Spleen (tissue), 11 donors: ENCODE measurements at regions not wholly inside any gene's neighbourhood (a gene's known extent, or its start where the extent isn't known, plus 50 kb on each side); places are given as distances from the start of the nearest gene placed in this dataset.

Source experiments
- DNase-seq: peaks from one replicate; pipeline ENCODE4 v3.0.0-alpha.2; 2020
- H3K27ac ChIP-seq, 8 donors: fragments of 200-600 bp; sonication (generic) in 7 of 8; 1 replicate in 4 of 8; 2 replicates in 4 of 8; pipeline versions ENCODE4 v1.5.0 to v1.8.0; 2016 to 2021; ENCODE audit warnings: inconsistent platforms in 4 of 8, mild to moderate bottlenecking in 4 of 8, moderate library complexity in 1 of 8
- H3K27me3 ChIP-seq, 7 donors: fragments of 200-600 bp; sonication (generic) in 6 of 7; replicated peaks in 1 of 7; 1 replicate in 4 of 7; 2 replicates in 3 of 7; pipeline versions ENCODE4 v1.5.0 to v1.8.0; 2016 to 2021; ENCODE audit warnings: inconsistent platforms in 3 of 7, mild to moderate bottlenecking in 1 of 7
- H3K36me3 ChIP-seq, 6 donors: fragments of 200-600 bp; sonication (generic) in 5 of 6; 1 replicate in 4 of 6; 2 replicates in 2 of 6; pipeline versions ENCODE4 v1.5.0 to v1.8.0; 2016 to 2021; ENCODE audit warnings: inconsistent platforms in 2 of 6
- H3K4me1 ChIP-seq, 6 donors: fragments of 200-600 bp; sonication (generic) in 5 of 6; 1 replicate in 3 of 6; 2 replicates in 3 of 6; pipeline versions ENCODE4 v1.5.0 to v1.8.0; 2016 to 2021; ENCODE audit warnings: inconsistent platforms in 3 of 6
- H3K4me3 ChIP-seq, 8 donors: fragments of 200-600 bp; sonication (generic) in 7 of 8; 1 replicate in 4 of 8; 2 replicates in 4 of 8; pipeline versions ENCODE4 v1.5.0 to v1.8.0; 2016 to 2021; ENCODE audit warnings: inconsistent platforms in 4 of 8, mild to moderate bottlenecking in 4 of 8, moderate library complexity in 2 of 8
- H3K9me3 ChIP-seq, 8 donors: fragments of 200-600 bp; sonication (generic) in 7 of 8; 1 replicate in 4 of 8; 2 replicates in 4 of 8; pipeline versions ENCODE4 v1.5.0 to v1.8.0; 2016 to 2021; ENCODE audit warnings: inconsistent platforms in 4 of 8
- POLR2A ChIP-seq, 3 donors: fragments of 450-650 bp; IDR thresholded peaks; one replicate each; pipeline ENCODE4 v1.5.1; 2017; ENCODE audit warnings: antibody characterized with exemption in 3 of 3, mild to moderate bottlenecking in 1 of 3
- POLR2AphosphoS5 ChIP-seq, 3 donors: sonication (generic); formaldehyde crosslinking; IDR thresholded peaks; one replicate each; pipeline ENCODE4 v1.5.1; 2017; ENCODE audit warnings: antibody characterized with exemption in 3 of 3
- WGBS, 5 donors: extraction: QIAGEN DNeasy Blood & Tissue Kit in 3 of 5; methylation state at CpG; one replicate each; pipeline versions ENCODE4 v1.1.5 to v1.1.7; 2013 to 2018; 5-methylcytosine and 5-hydroxymethylcytosine counted together
- intact Hi-C: fragments of 100-400 bp; cut with DNase I; formaldehyde crosslinking; loops from one replicate; pipeline ENCODE4 v1.15.0; 2023; ENCODE audit warnings: low total_unique reads
- TF ChIP-seq, protein P1 (sequence below), 11 experiments: fragments of 200-600 bp in 7 of 11; fragments of 450-650 bp in 4 of 11; sonication (generic) in 4 of 11; IDR thresholded peaks in 8 of 11; conservative IDR thresholded peaks in 3 of 11; 1 replicate in 7 of 11; 2 replicates in 4 of 11; pipeline versions ENCODE4 v1.4.0 to v1.8.0; 2016 to 2021; ENCODE audit warnings: antibody characterized with exemption in 11 of 11, inconsistent platforms in 4 of 11, mild to moderate bottlenecking in 1 of 11
- donor health status: healthy with polysubstance abuse.
- donor health status: DM: no; HTN: no; CAD: no; lungs with moderate emphysema.
- donor health status: DM: no; HTN: no; CAD: no.
- donor health status: Bipolar disorder and iron deficiency.
- donor health status: healthy.
- donor health status: DM: no; HTN: no; CAD: no.
- donor health status: DM: yes; HTN: yes; CAD: no.

DNA sequence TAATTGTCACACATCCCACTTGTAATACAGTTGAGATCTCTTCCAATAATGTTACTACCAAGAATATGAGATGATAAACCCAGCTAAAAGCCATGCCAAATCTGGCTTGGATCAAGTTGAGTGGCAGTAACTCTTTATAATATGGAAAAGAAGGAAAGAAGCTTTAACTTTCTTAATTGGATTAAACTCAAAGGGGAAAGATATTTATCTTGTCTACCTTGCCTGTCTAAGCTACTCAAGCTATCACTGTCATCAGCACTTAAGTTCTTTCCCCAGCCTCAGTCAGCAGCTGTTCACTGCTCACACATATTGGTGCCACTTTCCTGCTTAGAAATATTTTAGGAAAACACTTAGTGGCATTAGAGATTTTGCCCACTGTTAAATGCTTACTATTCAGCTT is 350.7 kb downstream of the IPMK start:
- Histone ChIP-seq H3K27me3 (no peaks in the 10 kb centered on the region), H3K4me3 (no peak overlapping the region), H3K9me3 (no peaks in the 10 kb centered on the region), H3K27ac (no peak overlapping the region), H3K36me3 (no peaks in the 10 kb centered on the region), H3K4me1 (no peaks in the 10 kb centered on the region)
- no peak for DNase-seq
- TF ChIP-seq POLR2AphosphoS5 (IDR thresholded peaks at IDR 0.05) = no peak
- TF ChIP-seq POLR2A (IDR thresholded peaks at IDR 0.05) = no peak
- TF ChIP-seq, protein P1, sequence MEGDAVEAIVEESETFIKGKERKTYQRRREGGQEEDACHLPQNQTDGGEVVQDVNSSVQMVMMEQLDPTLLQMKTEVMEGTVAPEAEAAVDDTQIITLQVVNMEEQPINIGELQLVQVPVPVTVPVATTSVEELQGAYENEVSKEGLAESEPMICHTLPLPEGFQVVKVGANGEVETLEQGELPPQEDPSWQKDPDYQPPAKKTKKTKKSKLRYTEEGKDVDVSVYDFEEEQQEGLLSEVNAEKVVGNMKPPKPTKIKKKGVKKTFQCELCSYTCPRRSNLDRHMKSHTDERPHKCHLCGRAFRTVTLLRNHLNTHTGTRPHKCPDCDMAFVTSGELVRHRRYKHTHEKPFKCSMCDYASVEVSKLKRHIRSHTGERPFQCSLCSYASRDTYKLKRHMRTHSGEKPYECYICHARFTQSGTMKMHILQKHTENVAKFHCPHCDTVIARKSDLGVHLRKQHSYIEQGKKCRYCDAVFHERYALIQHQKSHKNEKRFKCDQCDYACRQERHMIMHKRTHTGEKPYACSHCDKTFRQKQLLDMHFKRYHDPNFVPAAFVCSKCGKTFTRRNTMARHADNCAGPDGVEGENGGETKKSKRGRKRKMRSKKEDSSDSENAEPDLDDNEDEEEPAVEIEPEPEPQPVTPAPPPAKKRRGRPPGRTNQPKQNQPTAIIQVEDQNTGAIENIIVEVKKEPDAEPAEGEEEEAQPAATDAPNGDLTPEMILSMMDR (IDR thresholded peaks at IDR 0.05 in 8 of 11, conservative IDR thresholded peaks at IDR 0.05 in 3 of 11) = no peak
- intact Hi-C loops = no loop called here

DNA sequence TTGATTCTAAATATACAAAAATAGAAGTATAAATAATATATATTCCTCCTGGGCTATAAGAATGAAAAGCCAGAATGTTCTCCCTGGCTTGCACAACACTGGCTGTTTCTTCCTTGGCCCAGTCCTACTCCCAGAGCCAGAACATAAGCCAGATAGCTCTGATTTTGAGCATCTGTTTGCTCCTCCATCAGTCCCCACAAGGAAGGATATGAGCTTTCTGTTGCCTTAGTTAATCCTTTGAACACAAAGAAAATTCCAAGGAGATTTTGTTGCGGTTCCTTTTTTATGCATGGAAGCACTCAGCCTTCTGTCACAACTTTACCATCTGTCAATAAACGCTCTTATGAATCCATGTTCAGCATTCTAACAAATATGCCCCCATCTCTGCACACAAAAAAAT is 361.8 kb downstream of the IPMK start:
- WGBS, 5 donors = 83 to 94% (median 87%) methylated on average over 2 of the region's 2 CpGs
- DNase-seq = no peak
- Histone ChIP-seq H3K4me3 (no peak overlapping the region), H3K9me3 (peaks cover 0 to 9% (median 1%) of the 10 kb centered on the region in 8 donors), H3K27me3 (no peaks in the 10 kb centered on the region), H3K36me3 (no peaks in the 10 kb centered on the region), H3K4me1 (no peaks in the 10 kb centered on the region), H3K27ac (no peak overlapping the region)
- intact Hi-C loops = no loop called here
- TF ChIP-seq POLR2A (IDR thresholded peaks at IDR 0.05) = no peak

DNA sequence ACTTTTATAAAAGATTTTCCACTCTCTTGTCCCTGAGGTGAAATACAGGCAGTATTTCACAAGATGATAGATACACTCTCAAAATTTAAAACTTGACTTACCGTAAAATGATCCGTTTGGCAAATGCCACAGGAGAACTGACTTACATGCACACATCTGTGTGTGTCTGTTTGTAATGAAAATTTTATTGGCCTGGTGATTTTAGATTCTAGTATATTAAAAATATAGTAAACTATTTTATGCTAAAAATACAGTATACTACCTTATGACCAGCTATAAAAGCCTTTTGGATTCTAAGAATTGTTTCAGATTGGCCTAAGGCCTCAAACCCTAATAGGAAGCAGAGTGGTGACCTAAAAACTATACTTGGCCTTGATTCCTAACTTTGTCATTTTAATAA is 362.7 kb downstream of the IPMK start:
- intact Hi-C loops = no loop called here
- Histone ChIP-seq H3K4me1 (no peaks in the 10 kb centered on the region), H3K27me3 (no peaks in the 10 kb centered on the region), H3K27ac (no peak overlapping the region), H3K36me3 (no peaks in the 10 kb centered on the region), H3K9me3 (peaks cover 0 to 9% (median 2%) of the 10 kb centered on the region in 8 donors), H3K4me3 (no peak overlapping the region)
- WGBS, 5 donors = 83 to 96% (median 91%) methylated on average over 2 of the region's 2 CpGs
- TF ChIP-seq POLR2AphosphoS5 (IDR thresholded peaks at IDR 0.05) (no peak), POLR2A (IDR thresholded peaks at IDR 0.05) (no peak)
- TF ChIP-seq, protein P1 (IDR thresholded peaks at IDR 0.05 in 8 of 11, conservative IDR thresholded peaks at IDR 0.05 in 3 of 11) = no peak
- no peak for DNase-seq

DNA sequence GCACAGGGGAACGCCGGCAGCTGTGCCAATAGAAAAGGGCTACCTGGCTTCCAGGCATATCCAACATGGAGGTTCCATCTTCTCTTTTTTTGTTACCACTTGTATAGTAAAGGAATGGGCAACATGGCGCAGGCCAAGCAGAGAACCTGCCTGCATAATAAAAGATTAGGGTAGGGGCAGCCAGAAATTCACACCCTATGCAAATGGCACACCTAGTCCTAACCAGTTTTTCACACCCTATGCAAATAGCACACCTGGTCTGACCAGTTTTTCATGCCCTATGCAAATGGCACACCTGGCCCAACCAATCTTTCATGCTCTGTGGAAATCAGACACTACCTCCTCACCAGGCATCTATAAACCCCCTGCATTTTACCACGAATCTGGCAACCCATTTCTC is 369.5 kb downstream of the IPMK start:
- DNase-seq = no peak
- Histone ChIP-seq H3K4me1 (no peaks in the 10 kb centered on the region), H3K4me3 (no peak overlapping the region), H3K27me3 (no peaks in the 10 kb centered on the region), H3K36me3 (no peaks in the 10 kb centered on the region), H3K27ac (no peak overlapping the region), H3K9me3 (peaks cover 0 to 11% (median 4%) of the 10 kb centered on the region in 8 donors)
- intact Hi-C loops = no loop called here
- TF ChIP-seq, protein P1 (IDR thresholded peaks at IDR 0.05 in 8 of 11, conservative IDR thresholded peaks at IDR 0.05 in 3 of 11) = no peak
- TF ChIP-seq POLR2AphosphoS5 (IDR thresholded peaks at IDR 0.05) (no peak), POLR2A (IDR thresholded peaks at IDR 0.05) (no peak)
- 62 to 68% (median 64%) methylated on average over 4 of the region's 4 CpGs for WGBS, 5 donors

DNA sequence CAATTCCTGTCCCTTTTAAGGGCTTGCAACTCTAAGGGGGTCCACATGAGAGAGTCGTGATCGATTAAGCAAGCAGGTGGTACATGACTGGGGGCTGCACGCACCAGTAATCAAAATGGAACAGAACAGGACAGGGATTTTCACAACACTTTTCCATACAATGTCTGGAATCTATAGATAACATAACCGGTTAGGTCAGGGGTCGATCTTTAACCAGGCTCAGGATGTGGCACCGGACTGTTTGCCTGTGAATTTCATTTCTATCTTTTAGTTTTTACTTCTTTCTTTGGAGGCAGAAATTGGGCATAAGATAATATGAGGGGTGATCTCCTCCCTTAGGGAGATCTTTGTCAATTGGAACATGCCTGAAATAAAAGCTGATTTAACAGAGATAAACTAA is 370.1 kb downstream of the IPMK start:
- Histone ChIP-seq H3K4me1 (no peaks in the 10 kb centered on the region), H3K27me3 (no peaks in the 10 kb centered on the region), H3K4me3 (no peak overlapping the region), H3K36me3 (no peaks in the 10 kb centered on the region), H3K9me3 (peaks cover 0 to 11% (median 4%) of the 10 kb centered on the region in 8 donors), H3K27ac (no peak overlapping the region)
- intact Hi-C loops = no loop called here
- TF ChIP-seq POLR2A (IDR thresholded peaks at IDR 0.05) (no peak), POLR2AphosphoS5 (IDR thresholded peaks at IDR 0.05) (no peak)
- TF ChIP-seq, protein P1 (IDR thresholded peaks at IDR 0.05 in 8 of 11, conservative IDR thresholded peaks at IDR 0.05 in 3 of 11) = no peak
- DNase-seq = no peak
- 83 to 95% (median 86%) methylated on average over 6 of the region's 6 CpGs for WGBS, 5 donors
